CD4-positive, CD25-positive, alpha-beta regulatory T cell (primary cell): ENCODE measurements at regions not wholly inside any gene's neighbourhood (a gene's known extent, or its start where the extent isn't known, plus 50 kb on each side); places are given as distances from the start of the nearest gene placed in this dataset.
A peak's percentile ranks its signal among the peaks of the same experiment; 100 is the strongest.

ENCODE experiments used
- ATAC-seq, 2 donors: fragments of 150-1000 bp; cut with Tn5 transposase; one replicate each; pipeline ENCODE4 v1.10.0; 2021; ENCODE audit warnings: low read depth in 2 of 2, moderate number of reproducible peaks in 2 of 2, moderate library complexity in 1 of 2
- DNase-seq, 3 donors: peaks; one replicate each; pipeline versions ENCODE4 v3.0.0 to v3.0.0-alpha.2; 2012 to 2022; ENCODE audit warnings: mixed read lengths in 1 of 3
- H3K27ac ChIP-seq: one replicate; pipeline ENCODE4 v1.7.0; 2013; ENCODE audit warnings: mild to moderate bottlenecking, low read length; ENCODE audit not compliant: insufficient read depth, poor library complexity, severe bottlenecking
- H3K27me3 ChIP-seq: one replicate; pipeline ENCODE4 v1.7.0; 2013; ENCODE audit warnings: low read length; ENCODE audit not compliant: control insufficient read depth, insufficient read depth
- H3K36me3 ChIP-seq: one replicate; pipeline ENCODE4 v1.7.0; 2013; ENCODE audit warnings: mild to moderate bottlenecking, low read length, moderate library complexity; ENCODE audit not compliant: control insufficient read depth, insufficient read depth
- H3K4me1 ChIP-seq: 2 replicates; pipeline ENCODE4 v1.7.0; 2013; ENCODE audit warnings: mild to moderate bottlenecking, low read length; ENCODE audit not compliant: insufficient read depth, control insufficient read depth, poor library complexity, severe bottlenecking
- H3K4me3 ChIP-seq: one replicate; pipeline ENCODE4 v1.7.0; 2013; ENCODE audit warnings: low read depth, mild to moderate bottlenecking, low read length, moderate library complexity
- H3K9me3 ChIP-seq, 2 experiments: 1 replicate in 1 of 2; 2 replicates in 1 of 2; pipeline ENCODE4 v1.7.0; 2013; ENCODE audit warnings: low read length in 2 of 2, mild to moderate bottlenecking in 1 of 2, moderate library complexity in 1 of 2; ENCODE audit not compliant: control insufficient read depth in 2 of 2
- H3K27ac Mint-ChIP-seq, 3 donors: one replicate each; pipeline ENCODE4 v1.8.0; 2020 to 2022; ENCODE audit warnings: mild to moderate bottlenecking in 3 of 3, mixed read lengths in 3 of 3, moderate library complexity in 2 of 3
- H3K27me3 Mint-ChIP-seq: one replicate; pipeline ENCODE4 v1.8.0; 2022; ENCODE audit warnings: mild to moderate bottlenecking, mixed read lengths
- H3K36me3 Mint-ChIP-seq: one replicate; pipeline ENCODE4 v1.8.0; 2020; ENCODE audit warnings: mixed read lengths
- H3K4me1 Mint-ChIP-seq, 4 donors: one replicate each; pipeline ENCODE4 v1.8.0; 2020 to 2022; ENCODE audit warnings: mixed read lengths in 4 of 4, mild to moderate bottlenecking in 1 of 4
- H3K4me3 Mint-ChIP-seq, 4 donors: one replicate each; pipeline ENCODE4 v1.8.0; 2020 to 2022; ENCODE audit warnings: mild to moderate bottlenecking in 4 of 4, mixed read lengths in 4 of 4, moderate library complexity in 3 of 4
- H3K9me3 Mint-ChIP-seq, 7 donors: one replicate each; pipeline ENCODE4 v1.8.0; 2020 to 2022; ENCODE audit warnings: mixed read lengths in 7 of 7, mild to moderate bottlenecking in 3 of 7, moderate library complexity in 2 of 7

GRCh38 chr17:55588446-55589242, 77.4 kb upstream of the SMIM36 start:
- H3K27me3 ChIP-seq = no peaks in the 10 kb centered on the region
- H3K4me1 ChIP-seq = no peaks in the 10 kb centered on the region
- H3K36me3 ChIP-seq = no peaks in the 10 kb centered on the region
- H3K27ac Mint-ChIP-seq = no peak overlapping the region
- H3K4me3 Mint-ChIP-seq = no peak overlapping the region
- DNase-seq = no peak
- peaks cover 0 to 7% (median 0%) of the 10 kb centered on the region in 7 donors for H3K9me3 Mint-ChIP-seq
- H3K4me3 ChIP-seq = no peak overlapping the region
- H3K9me3 ChIP-seq = no peaks in the 10 kb centered on the region
- no peak for ATAC-seq
- H3K27ac ChIP-seq = no peak overlapping the region
- H3K4me1 Mint-ChIP-seq = no peaks in the 10 kb centered on the region
- H3K36me3 Mint-ChIP-seq = no peaks in the 10 kb centered on the region
- peaks cover 14% of the 10 kb centered on the region for H3K27me3 Mint-ChIP-seq

DNA sequence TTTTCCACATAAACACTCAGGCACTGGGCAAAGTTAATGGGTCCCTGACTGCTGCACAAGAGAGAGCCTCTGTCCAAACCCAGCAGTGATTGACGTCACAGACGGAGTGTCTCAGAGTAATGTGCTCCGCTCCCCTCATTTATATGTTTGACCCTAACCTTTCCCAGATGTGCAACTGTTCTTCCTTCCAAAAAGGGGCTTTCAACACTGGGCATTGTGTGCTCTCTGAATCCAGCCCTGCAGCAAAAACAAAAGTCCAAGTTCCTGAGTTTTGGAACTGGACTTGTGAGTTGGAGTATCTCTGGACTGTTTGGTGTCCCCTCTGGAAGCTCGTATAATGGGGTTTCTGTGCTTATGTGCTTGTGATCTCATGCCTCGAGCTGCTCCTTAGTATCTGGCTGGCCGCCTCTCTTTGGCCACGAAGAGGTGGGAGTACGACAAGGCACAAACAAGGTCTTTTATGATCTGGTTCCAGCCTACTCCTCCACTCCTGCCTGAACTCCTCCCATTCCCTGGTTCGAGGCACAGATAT, 76.4 kb upstream of the SMIM36 start:
- Histone ChIP-seq H3K4me1 (no peaks in the 10 kb centered on the region), H3K9me3 (no peaks in the 10 kb centered on the region), H3K4me3 (no peak overlapping the region), H3K36me3 (no peaks in the 10 kb centered on the region), H3K27ac (no peak overlapping the region), H3K27me3 (no peaks in the 10 kb centered on the region)
- no peaks in the 10 kb centered on the region for H3K36me3 Mint-ChIP-seq
- no peaks in the 10 kb centered on the region for H3K4me1 Mint-ChIP-seq
- no peak overlapping the region for H3K27ac Mint-ChIP-seq
- no peak overlapping the region for H3K4me3 Mint-ChIP-seq
- H3K27me3 Mint-ChIP-seq = peaks cover 14% of the 10 kb centered on the region
- ATAC-seq (no peak), DNase-seq (no peak)
- H3K9me3 Mint-ChIP-seq = peaks cover 0 to 7% (median 0%) of the 10 kb centered on the region in 7 donors

GRCh38 chr17:55585629-55586028, 74.4 kb upstream of the SMIM36 start:
- H3K4me1 Mint-ChIP-seq = peaks cover 0 to 2% (median under 1%) of the 10 kb centered on the region in 4 donors
- Histone ChIP-seq H3K9me3 (no peaks in the 10 kb centered on the region), H3K36me3 (no peaks in the 10 kb centered on the region), H3K27ac (no peak overlapping the region), H3K4me1 (peaks cover 3% of the 10 kb centered on the region), H3K27me3 (no peaks in the 10 kb centered on the region), H3K4me3 (no peak overlapping the region)
- H3K27me3 Mint-ChIP-seq = peaks cover 5% of the 10 kb centered on the region
- peaks cover 0 to 3% (median 0%) of the 10 kb centered on the region in 7 donors for H3K9me3 Mint-ChIP-seq
- ATAC-seq = no peak
- H3K27ac Mint-ChIP-seq = no peak overlapping the region
- H3K36me3 Mint-ChIP-seq = no peaks in the 10 kb centered on the region
- DNase-seq = no peak
- no peak overlapping the region for H3K4me3 Mint-ChIP-seq

DNA sequence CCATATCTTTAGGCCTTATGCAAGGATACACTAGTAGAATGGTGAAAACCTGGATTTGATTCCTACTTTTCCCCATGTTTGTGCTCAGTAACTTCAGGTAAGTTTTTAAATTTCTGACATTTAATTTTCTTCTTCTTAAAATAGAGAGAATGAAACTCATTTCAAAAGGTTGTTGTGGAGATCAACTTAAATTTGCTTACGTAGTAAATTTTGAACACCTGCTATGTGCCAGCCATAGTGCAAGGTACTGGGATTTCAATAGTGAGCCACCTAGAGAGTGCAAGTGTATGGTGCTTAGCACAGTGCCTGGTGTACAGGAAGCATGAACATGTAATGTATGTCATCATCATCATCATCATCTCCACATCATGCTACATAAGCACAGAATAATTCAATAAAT, 73.6 kb upstream of the SMIM36 start:
- H3K27ac Mint-ChIP-seq = no peak overlapping the region
- no peaks in the 10 kb centered on the region for H3K36me3 Mint-ChIP-seq
- Histone ChIP-seq H3K27me3 (no peaks in the 10 kb centered on the region), H3K4me3 (no peak overlapping the region), H3K27ac (no peak overlapping the region), H3K4me1 (peaks cover 6% of the 10 kb centered on the region), H3K9me3 (no peaks in the 10 kb centered on the region), H3K36me3 (no peaks in the 10 kb centered on the region)
- H3K4me3 Mint-ChIP-seq = no peak overlapping the region
- ATAC-seq (no peak), DNase-seq (no peak)
- H3K9me3 Mint-ChIP-seq = no peaks in the 10 kb centered on the region
- peaks cover 0 to 10% (median 4%) of the 10 kb centered on the region in 4 donors for H3K4me1 Mint-ChIP-seq
- no peaks in the 10 kb centered on the region for H3K27me3 Mint-ChIP-seq

- no peak overlapping the region for H3K27ac ChIP-seq
- no peaks in the 10 kb centered on the region for H3K36me3 Mint-ChIP-seq
- no peaks in the 10 kb centered on the region for H3K27me3 ChIP-seq
- no peak overlapping the region for H3K4me3 ChIP-seq
- H3K36me3 ChIP-seq = no peaks in the 10 kb centered on the region
- ATAC-seq = no peak
- no peaks in the 10 kb centered on the region for H3K9me3 Mint-ChIP-seq
- H3K27me3 Mint-ChIP-seq = no peaks in the 10 kb centered on the region
- DNase-seq = no peak
- H3K4me1 ChIP-seq = peaks cover 6% of the 10 kb centered on the region
- no peak overlapping the region for H3K4me3 Mint-ChIP-seq
- H3K27ac Mint-ChIP-seq = no peak overlapping the region
- H3K9me3 ChIP-seq = no peaks in the 10 kb centered on the region
- peaks cover 0 to 12% (median 4%) of the 10 kb centered on the region in 4 donors for H3K4me1 Mint-ChIP-seq
Measured at GRCh38 chr17:55584055-55584685, 72.9 kb upstream of the SMIM36 start.

- no peak for DNase-seq
- no peaks in the 10 kb centered on the region for H3K27me3 Mint-ChIP-seq
- Histone ChIP-seq H3K4me3 (no peak overlapping the region), H3K27me3 (no peaks in the 10 kb centered on the region), H3K9me3 (no peaks in the 10 kb centered on the region), H3K27ac (no peak overlapping the region), H3K36me3 (no peaks in the 10 kb centered on the region), H3K4me1 (peaks cover 6% of the 10 kb centered on the region)
- no peak overlapping the region for H3K27ac Mint-ChIP-seq
- H3K4me3 Mint-ChIP-seq = no peak overlapping the region
- H3K4me1 Mint-ChIP-seq = peaks cover 0 to 12% (median 4%) of the 10 kb centered on the region in 4 donors
- no peaks in the 10 kb centered on the region for H3K9me3 Mint-ChIP-seq
- no peaks in the 10 kb centered on the region for H3K36me3 Mint-ChIP-seq
- ATAC-seq = no peak
Measured at GRCh38 chr17:55582897-55583296, 71.6 kb upstream of the SMIM36 start.

DNA sequence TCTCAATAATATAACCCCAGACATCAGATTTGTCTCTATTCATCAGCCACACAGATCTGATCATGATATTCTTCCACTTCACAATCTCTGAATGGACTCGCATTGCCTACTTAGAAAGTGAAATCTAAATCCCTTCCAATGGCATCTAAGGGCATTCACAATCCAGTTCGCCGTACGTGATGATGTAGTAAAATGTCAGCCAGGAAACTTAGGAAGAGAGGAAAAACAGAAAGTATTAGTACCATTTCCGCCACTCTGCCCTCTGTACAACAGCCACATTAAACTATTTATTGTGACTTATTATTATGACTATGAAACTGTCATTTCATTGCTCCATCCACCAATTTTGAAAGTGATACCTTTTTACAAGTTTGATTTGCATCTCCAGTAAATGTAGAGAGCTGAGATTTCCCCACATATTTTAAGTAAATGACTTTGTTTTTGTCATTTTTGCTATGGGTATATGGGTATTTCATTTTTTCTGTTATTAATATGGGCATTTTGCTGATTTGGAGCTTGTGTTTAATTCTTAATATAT, 69.4 kb upstream of the SMIM36 start:
- Mint-ChIP-seq H3K4me1 (peaks cover 0 to 12% (median 5%) of the 10 kb centered on the region in 4 donors), H3K27ac (peak overlapping the region in 1 of 3 donors; percentile 72), H3K36me3 (no peaks in the 10 kb centered on the region), H3K4me3 (no peak overlapping the region), H3K9me3 (no peaks in the 10 kb centered on the region), H3K27me3 (no peaks in the 10 kb centered on the region)
- Histone ChIP-seq H3K27ac (no peak overlapping the region), H3K27me3 (no peaks in the 10 kb centered on the region), H3K9me3 (no peaks in the 10 kb centered on the region), H3K36me3 (no peaks in the 10 kb centered on the region), H3K4me3 (peak overlapping the region; percentile 28), H3K4me1 (peaks cover 13% of the 10 kb centered on the region)
- DNase-seq = peak in 1 of 3 donors; percentile 16
- no peak for ATAC-seq
